ENCODE measurements at regions not wholly inside any gene's neighbourhood (a gene's known extent, or its start where the extent isn't known, plus 50 kb on each side); places are given as distances from the start of the nearest gene placed in this dataset.
"Not testable (repeated sequence)": the region's sequence is repeated elsewhere in the genome, so short reads cannot be mapped to it uniquely, and the experiment has no call there.

- DNase-seq (ENCODE audit: low read depth), result no peak
Observed at GRCh38 chr6:14478381-14479225, 361.0 kb downstream of the CD83 start.

DNA sequence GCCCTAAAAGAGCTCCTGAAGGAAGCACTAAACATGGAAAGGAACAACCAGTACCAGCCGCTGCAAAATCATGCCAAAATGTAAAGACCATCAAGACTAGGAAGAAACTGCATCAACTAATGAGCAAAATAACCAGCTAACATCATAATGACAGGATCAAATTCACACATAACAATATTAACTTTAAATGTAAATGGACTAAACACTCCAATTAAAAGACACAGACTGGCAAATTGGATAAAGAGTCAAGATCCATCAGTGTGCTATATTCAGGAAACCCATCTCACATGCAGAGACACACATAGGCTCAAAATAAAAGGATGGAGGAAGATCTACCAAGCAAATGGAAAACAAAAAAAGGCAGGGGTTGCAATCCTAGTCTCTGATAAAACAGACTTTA, 364.4 kb downstream of the CD83 start:
- DNase-seq (ENCODE audit: low read depth), result not testable (repeated sequence)

DNA sequence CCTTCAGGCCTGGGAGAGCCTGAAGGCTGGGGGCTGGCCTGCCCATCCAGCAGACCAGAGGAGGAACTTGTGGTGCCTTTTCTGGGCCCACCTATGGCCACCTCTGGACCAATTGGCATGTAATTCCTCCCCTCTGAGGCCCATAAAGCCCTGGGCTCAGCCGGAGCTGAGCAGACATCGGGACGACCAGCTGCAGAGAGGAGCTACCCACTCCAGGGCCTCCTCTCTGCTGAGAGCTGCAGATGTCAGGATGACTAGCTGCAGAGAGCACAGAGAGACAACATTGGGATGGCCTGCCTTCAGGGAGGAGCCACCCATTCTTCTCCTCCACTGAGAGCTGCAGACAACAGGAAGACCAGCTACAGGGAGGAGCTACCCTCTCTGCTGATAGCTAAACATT, 370.1 kb downstream of the CD83 start:
- DNase-seq (ENCODE audit: low read depth), result no peak

GRCh38 chr6:14488180-14488579, 370.6 kb downstream of the CD83 start:
- no peak for DNase-seq (ENCODE audit: low read depth)

DNA sequence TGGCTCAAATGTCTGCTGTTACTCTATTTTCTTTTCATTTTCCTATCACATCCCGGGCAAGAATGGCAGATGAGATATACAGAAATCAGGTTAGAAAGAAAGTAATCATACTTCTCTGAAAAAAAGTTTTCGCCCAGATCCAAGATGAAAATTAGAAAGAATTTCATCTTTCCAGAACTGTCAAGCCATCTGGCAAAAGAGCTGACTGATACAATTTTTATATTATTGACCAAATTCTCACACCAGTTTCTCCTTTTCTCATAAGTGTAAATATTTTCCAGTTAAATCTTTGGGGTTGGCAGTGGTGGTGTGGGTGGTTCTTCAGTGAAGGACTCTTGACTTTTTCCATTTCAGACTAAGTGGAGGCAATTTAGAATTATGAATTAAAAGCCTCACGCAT, 371.9 kb downstream of the CD83 start:
- no peak for DNase-seq (ENCODE audit: low read depth)

- no peak for DNase-seq (ENCODE audit: low read depth)
Observed at GRCh38 chr6:14498748-14499147, 381.2 kb downstream of the CD83 start.

GRCh38 chr6:14499309-14499708, 381.7 kb downstream of the CD83 start:
- DNase-seq (ENCODE audit: low read depth), result no peak

GRCh38 chr6:14499841-14500240, 382.3 kb downstream of the CD83 start:
- peak; percentile 91 for DNase-seq (ENCODE audit: low read depth)

- peak; percentile 7 for DNase-seq (ENCODE audit: low read depth)
Observed at GRCh38 chr6:14500809-14501208, 383.2 kb downstream of the CD83 start.

- DNase-seq (ENCODE audit: low read depth), result peak; percentile 91
Observed at GRCh38 chr6:14501240-14501639, 383.7 kb downstream of the CD83 start.

GRCh38 chr6:14501914-14502313, 384.3 kb downstream of the CD83 start:
- peak; percentile 28 for DNase-seq (ENCODE audit: low read depth)

DNA sequence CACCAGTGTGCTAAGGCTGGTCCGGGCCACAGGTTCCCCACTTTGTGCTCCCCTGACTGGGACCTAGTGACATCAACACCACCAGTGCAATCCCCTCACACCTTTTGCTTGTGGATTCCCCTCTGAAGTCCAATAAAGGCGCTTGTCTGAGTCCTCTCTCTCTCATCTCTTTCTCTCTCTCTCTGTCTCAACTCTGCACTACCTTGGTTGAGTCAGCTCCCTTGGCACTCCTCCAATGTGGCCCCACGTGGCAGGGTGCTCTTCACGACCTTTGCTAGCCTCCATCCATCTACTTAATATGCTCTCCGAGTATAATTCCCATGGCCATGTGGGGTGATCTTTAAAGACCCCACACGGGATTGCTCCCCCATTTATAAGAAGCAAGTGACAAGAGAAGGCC, 385.0 kb downstream of the CD83 start:
- peak; percentile 50 for DNase-seq (ENCODE audit: low read depth)

DNA sequence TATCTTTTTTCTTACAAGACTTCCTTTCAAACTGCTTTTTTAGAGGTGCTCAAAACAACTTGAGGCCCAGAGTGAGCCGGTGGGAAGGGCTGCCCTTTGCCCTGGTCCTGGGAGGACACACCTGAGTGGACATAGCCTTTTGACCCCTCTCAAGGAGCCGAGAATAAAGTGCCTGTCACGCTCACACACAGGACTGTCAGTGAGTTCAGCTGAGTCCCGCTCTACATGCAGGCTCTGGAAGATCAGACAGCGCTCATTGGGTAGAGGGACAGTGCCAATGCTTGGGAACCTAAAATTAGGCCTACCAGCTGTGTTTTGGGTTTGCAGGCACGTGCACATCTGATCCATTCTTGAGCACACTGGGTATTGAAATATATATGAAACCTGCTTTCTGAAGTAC, 387.8 kb downstream of the CD83 start:
- no peak for DNase-seq (ENCODE audit: low read depth)

- DNase-seq (ENCODE audit: low read depth), result no peak
Observed at GRCh38 chr6:14506656-14507246, 389.2 kb downstream of the CD83 start.

DNA sequence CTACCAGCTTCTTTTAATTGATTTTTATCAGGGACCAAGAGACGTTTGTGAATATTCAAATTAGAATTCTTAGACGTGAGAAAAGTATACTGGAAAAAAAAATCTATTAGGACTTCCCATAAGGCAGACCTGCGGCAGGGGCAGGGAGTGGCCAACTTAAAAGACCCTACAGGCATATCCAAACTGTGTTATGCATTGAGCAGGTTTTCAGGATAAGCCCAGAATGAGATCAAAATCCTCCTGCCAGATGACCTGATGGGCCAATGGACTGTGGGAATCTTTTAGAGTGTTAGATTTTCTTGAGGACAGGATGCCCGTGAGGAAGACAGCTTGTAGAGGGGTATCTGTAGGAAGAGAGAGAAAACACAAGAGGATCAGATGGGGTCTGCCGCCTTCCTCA, 391.5 kb downstream of the CD83 start:
- no peak for DNase-seq (ENCODE audit: low read depth)

- DNase-seq (ENCODE audit: low read depth), result no peak
Observed at GRCh38 chr6:14510038-14510437, 392.5 kb downstream of the CD83 start.

DNA sequence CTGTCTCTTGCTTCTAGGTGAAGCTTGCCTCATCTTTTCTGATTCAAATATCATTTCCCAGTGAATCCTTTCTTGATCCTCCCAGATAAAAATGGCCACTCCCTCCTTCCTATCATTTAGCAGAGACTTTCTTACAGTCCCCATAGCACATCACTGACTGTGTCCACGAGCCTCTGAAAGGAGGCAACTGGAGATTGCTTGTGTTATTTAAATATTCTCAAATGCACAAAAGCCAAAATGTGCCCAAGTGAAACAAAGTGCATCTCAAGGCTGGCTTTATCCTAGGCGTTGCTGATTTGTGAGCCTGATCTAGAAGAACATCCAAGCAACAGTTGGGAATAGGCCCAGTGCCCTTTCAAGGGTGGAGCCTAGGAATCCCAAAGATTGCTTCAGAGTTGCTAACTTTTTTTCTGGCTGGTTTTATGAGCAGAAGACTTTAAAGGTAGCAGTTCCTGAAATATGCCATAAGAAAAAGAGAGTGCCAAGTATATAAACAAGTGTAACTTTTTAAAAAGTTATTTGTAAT, 393.6 kb downstream of the CD83 start:
- DNase-seq (ENCODE audit: low read depth), result no peak

DNA sequence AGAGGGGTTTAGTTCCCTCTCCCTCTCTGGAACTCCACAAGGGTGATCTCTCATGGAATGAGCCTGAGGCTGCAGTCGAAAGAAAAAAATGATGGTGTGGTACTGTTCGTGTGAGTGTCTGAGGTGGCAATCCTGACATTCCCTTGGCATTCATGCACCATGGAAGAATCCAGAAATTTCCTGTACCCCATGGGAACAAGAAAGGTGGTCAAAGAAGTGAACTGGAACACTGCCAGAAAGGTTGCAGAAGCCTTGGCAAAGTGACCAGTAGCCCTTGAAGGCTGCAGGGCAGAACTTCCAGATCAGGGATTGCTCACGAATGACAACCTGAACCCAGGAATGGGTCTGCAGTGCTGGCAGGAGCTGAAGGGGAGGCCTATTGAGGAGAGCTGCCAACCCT, 394.7 kb downstream of the CD83 start:
- DNase-seq (ENCODE audit: low read depth), result no peak

- DNase-seq (ENCODE audit: low read depth), result no peak
Observed at GRCh38 chr6:14513496-14514393, 396.2 kb downstream of the CD83 start.

DNA sequence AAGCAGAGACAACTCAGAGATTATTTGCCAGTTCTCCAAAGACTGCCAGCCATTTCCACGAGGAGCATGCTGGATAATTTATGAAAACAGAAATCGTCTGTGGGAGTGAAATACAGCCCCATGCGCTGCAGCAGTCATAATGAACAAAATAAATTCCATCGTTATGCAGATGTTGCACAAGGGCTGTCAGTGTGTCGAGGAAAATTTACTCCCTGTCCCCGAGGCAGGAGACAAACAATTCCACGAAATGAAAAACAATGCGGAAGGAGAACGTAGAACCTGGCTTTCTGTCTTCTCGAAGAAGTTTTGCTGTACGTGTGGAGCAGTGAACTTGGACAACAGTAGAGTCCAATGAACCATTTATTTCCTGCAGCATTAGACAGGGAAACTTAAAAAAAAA, 399.4 kb downstream of the CD83 start:
- no peak for DNase-seq (ENCODE audit: low read depth)

DNA sequence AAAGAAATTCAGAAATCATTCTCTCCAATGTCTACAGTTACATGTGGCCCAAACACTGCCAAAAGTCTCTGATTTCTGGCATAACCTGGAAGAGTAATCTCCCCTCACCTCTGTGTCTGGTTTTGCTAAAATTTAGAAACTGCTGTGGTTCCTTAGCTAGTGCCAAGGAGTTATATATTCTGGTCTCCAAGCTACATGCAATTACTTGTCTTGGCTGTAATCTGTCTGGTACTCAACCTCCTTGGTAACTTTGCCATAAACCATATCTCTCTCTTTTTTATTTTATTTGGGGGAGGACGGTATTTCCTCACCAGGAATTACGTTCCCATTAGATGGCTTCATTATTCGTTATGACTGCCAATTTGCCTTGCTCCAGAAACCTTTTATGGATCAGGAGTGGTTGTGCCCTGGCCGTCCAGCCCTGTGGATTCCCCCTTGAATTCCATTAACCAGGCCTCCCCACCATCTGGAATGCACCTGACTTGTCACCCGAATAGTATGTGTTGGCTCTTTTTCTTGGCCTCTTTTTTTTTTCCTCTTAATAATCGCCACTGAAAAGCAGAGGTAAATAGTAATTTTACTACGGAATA, 400.0 kb downstream of the CD83 start:
- DNase-seq (ENCODE audit: low read depth), result no peak
